ENCODE measurements at regions not wholly inside any gene's neighbourhood (a gene's known extent, or its start where the extent isn't known, plus 50 kb on each side); places are given as distances from the start of the nearest gene placed in this dataset.
"Not testable (repeated sequence)": the region's sequence is repeated elsewhere in the genome, so short reads cannot be mapped to it uniquely, and the experiment has no call there.

DNA sequence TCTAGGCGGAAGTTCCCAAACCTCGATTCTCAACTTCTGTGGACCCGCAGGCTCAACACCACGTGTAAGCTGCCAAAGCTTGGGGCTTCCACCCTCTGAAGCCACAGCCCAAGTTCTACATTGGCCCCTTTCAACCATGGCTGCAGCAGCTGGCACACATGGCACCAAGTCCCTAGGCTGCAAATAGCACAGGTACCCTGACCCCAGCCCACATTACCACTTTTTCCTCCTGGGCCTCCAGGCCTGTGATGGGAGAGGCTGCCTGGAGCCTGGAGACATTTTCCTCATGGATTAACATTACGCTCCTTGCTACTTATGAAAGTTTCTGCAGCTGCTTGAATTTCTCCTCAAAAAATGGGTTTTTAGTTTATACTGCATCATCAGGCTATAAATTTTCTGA, 479.5 kb downstream of the PCDH7 start:
- no peak for DNase-seq

DNA sequence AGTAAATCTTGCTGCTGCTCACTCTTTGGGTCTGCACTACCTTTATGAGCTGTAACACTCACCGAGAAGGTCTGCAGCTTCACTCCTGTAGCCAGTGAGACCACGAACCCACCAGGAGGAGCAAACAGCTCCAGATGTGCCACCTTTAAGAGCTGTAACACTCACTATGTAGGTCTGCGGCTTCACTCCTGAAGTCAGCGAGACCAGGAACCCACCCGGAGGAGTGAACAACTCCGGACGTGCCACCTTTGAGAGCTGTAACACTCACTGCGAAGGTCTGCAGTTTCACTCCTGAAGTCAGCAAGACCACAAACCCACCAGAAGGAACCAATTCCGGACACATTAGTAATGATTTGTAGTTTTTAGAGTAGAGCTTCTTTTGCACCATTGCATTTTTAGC, 481.9 kb downstream of the PCDH7 start:
- not testable (repeated sequence) for DNase-seq

DNA sequence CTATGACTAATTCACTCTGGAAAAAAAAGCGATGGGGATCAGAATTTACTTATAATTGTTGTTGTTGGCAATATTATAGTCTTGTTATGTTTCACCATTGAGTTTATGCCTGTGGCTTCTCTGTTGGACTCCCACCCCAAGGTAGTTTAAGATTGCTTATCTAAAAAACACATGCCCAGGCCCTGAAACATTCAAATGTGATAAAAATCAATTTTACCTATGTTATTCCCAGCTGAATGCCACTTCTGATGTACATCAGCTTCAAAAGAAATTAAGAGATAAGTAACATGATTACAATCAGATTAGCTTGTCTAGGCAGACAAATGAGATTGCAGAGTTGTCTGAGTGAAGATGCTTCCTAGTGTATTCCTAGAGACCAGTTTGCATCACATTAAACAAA, 484.7 kb downstream of the PCDH7 start:
- DNase-seq, result no peak

DNA sequence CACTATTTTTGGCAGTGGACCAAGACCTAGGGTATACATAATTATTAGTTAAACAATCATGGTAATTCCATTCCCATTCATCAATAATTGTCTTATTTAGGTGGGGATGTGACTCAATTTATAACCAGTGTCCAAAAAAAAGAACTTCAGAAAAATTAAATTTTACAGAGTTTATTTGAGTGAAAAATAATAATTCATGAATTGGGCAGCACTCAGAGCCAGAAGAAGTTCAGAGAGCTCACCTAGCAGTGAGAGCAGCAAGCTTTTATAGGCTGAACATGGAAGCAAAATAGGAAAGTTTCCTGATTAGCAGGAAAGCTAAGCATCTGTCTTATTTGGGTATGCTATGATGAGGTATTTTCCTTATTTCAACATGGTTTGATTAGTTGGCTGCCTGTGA, 500.8 kb downstream of the PCDH7 start:
- DNase-seq, result no peak

DNA sequence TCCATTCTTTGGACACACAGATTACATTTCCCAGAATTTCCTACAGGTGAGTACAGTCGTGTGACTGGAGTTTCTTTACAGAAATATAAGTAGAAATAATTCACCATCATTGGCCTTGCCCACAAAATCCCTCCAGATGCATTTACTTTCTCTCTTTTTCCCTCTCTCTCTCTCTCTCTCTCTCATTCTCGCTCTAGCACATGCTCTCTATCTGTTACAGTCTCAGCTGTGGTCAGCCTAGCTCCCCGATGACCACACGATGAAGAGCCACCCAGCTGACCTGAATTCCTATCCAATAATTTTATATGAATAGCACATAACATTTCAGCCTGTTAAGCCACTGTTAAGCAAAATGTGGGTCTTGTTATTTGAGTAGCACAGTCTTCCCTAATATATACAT, 507.9 kb downstream of the PCDH7 start:
- no peak for DNase-seq

DNA sequence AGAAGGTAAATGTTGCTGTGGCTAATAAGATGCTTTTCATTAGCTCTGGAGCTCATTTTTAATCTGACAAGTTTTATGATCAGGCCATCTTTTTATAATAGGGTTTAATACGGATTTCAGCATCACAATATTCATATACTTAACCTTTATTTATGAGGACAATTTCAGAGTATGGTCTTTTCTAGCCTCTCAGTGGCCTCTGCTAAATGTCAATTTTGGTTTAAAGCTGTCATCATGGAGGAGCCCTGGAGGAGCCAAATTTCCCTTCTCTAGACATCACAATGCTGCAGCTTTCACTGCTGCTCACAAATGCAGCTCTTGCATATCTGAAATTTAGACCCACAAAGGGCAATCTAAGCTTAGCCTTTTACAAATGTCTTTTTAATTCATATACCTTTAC, 510.4 kb downstream of the PCDH7 start:
- no peak for DNase-seq

DNA sequence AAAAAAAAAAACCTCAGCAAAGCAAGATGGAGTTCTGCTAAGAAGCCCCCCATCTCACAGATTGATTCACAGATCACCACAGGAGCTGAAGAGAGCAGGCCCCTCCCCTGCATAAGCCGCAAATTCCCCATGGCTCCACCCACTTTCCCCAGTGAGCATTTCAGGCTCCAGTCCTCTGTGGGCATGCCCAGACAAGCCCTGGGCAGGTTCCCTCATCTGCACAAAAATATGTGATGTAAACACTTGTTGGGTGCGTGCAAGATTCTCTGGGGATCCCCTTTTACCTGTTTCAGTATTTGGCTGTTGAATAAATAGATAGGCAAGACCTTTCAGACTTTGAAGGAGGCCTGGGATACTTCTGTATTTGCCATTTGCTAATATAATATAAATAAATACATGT, 514.3 kb downstream of the PCDH7 start:
- DNase-seq, result no peak

DNA sequence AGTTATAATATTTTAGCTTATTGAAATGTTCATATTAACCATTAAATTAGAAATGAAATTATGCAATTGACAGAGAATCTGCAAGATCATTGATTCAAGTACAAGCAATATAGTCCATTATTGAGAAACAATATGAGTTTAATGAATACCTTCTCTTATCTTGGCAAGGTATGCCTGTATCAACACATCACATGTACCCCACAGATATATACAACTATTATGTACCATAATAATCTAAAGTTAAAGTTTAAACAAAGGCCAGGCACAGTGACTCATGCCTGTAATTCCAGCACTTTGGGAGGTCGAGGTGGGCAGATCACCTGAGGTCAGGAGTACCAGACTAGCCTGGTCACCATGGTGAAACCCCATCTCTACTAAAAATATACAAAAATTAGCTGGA, 514.7 kb downstream of the PCDH7 start:
- DNase-seq, result no peak

DNA sequence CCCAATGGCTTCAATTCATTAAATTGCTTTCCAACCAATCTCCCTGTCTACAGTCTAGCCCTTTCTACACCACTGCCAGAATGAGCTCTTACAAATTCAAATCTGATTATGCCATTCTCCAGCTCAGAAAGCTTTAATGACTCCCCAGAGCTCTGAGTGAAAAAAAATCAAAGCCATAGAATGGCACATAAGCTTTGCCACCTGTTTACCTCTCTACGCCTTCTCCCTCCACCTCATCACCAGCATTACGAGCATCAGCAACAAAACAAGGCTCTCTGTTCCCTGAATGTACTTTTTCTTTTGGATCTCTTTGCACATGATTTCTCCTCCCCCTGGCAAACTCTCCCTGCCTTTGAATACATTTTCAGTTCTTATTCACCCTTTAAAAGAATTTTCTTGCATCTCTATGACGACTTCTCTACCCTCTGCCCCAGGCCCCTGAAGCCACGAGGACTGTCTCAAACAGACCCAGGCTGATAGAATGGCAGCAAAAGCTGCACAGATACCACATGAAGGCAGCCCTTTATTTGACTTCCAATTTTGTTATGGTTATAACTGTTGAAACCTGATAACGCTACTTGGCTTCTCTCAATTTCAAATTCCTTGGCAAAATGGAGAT, 516.0 kb downstream of the PCDH7 start:
- DNase-seq, result no peak

DNA sequence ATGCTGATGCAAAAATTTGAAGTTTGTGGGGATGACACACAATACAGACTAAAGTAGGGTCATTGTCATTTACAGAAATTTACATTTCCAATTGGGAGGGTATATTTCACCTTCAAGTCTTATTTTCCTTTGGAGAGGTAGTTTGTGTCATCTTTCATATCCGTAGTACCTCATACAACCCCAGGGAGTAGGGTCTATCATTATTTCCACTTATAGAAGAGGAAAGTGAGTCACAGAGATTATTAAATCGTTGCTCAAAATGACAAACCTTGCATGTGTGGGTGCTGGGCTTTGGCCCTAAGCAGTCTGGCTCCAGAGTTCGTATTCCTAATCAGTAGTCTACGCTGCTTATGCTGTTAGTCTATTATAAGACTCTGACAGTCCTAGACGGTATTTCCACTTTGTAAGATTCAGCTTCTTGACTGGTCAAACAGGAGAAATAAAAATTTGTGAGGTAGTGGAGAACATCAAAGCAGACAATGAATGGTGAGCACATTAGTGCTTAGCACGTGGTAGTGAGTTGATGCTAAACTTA, 516.5 kb downstream of the PCDH7 start:
- DNase-seq, result no peak

DNA sequence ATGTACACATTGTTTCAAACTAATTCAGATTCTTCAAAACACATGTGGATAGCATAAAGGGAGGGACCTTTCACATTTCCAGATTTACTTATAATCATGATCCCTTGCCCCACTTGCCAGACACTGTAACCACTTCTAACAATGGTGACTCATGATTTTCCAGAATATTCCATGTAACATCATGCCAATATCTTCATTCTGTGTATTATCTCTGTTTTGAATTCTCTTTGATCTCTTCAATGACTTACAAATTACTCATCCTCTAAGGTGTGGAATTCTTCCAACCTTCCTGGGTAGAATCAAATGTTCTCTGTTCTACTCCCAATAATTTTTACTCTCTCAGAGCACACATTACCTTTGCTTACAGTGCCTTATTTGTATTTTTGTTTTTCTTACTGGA, 517.1 kb downstream of the PCDH7 start:
- DNase-seq, result no peak

DNA sequence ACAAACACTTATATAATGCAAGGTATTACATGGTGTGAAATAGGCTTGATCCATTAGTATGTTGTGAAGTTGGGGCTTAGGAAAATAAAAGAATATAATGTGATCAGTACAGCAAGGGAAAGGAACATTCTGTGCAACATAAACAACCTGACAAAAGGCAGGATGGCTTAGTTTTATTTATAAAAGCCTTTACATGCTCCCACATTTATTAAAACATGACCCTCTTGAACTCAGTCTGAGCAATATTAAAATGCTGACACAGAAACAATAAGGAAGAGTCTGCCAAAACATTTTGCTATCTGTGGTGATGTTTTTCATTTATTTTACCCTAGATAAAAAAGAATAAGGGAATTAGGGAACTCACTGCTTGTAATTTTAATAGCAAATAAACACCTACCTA, 519.7 kb downstream of the PCDH7 start:
- DNase-seq, result no peak

DNA sequence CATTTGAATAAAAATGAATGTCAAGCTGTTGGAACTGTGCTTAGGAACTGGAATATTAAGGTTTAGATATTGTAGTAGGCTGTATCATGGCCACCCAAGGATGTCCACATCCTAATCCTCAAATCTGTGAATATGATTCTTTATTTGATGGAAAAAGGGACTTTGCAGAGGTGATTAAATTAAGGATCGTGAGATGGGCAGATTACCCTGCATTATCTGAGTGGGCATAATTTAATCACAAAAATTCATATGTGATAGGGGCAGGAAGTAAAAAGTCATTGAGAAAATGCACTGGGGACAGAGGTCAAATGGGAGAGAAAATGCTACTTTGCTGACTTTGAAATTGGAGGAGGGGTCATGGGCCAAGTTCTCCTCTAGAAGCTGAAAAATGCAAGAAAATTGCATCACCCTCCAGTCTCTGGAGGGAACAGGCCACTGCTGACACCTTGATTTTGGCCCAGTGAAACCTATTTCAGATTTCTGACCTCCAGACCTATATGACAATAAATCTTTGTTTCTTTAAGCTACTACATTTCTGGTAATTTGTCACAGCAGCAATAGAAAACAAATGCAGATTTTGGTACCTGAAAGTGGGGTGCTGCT, 521.4 kb downstream of the PCDH7 start:
- no peak for DNase-seq

DNA sequence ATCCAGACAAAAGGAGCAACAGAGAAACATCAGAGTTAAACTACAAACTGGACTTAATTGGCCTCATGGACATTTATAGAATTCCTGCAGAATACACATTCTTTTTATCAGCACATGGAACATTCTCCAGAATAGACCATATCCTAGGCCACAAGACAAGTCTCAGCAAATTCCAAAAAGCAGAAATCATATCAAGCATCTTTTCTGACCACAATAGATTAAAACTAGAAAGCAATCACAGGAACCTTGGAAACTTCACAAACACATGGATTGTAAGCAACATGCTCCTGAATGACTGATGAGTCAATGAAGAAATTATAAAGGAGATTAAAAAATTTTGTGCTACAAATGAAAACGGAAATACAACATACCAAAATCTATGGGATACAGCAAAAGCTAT, 526.7 kb downstream of the PCDH7 start:
- no peak for DNase-seq

DNA sequence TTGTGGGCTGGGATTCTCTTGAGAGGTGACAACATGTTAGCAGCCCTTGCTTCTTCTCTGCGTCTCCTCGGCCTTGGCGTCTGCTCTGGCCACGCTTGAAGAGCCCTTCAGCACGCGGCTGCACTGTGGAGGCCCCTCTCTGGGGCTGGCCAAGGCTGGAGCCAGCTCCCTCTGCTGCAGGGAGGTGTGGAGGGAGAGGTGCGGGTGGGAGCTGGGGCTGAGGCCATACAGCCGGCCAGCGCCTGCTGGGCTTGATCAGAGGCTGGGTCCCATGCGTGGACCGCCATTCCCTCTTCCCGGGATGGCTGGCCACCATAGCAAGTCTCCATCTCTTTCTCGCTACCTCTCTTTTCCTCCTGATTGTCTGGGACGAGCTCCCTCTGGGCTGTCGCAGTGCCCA, 539.0 kb downstream of the PCDH7 start:
- no peak for DNase-seq

DNA sequence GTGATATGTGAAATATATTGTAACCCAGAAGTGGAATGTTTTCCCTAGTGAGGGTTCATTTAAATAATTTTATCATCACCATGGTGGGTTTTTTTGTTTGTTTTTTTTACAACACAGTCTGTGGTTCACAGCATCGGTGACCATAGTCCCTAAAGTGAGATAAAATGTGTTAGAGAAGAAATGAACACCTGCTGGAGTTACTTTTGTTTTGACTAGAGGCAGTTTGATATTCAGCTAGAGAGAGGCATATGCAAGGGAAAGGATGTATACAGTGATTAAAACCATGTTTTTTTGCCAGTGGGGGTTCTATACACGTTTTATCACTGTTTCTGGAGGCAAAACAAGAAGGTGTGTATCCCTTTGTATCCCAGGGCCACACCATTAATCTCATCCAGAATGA, 541.5 kb downstream of the PCDH7 start:
- DNase-seq, result no peak

DNA sequence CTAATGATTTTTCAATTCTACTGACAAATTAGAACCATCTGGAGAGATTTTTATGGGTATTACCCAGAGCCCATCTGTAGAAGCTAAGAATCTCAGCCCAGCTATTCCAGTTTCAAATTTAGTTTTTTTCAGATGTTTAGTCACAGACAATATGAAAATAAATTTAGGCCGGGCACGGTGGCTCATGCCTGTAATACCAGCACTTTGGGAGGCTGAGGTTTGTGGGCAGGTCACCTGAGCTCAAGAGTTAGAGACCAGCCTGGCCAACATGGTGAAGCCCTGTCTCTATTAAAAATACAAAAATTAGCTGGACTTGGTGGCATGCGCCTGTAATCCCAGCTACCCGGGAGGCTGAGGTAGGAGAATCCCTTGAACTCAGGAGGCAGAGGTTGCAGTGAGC, 545.9 kb downstream of the PCDH7 start:
- DNase-seq, result not testable (repeated sequence)

DNA sequence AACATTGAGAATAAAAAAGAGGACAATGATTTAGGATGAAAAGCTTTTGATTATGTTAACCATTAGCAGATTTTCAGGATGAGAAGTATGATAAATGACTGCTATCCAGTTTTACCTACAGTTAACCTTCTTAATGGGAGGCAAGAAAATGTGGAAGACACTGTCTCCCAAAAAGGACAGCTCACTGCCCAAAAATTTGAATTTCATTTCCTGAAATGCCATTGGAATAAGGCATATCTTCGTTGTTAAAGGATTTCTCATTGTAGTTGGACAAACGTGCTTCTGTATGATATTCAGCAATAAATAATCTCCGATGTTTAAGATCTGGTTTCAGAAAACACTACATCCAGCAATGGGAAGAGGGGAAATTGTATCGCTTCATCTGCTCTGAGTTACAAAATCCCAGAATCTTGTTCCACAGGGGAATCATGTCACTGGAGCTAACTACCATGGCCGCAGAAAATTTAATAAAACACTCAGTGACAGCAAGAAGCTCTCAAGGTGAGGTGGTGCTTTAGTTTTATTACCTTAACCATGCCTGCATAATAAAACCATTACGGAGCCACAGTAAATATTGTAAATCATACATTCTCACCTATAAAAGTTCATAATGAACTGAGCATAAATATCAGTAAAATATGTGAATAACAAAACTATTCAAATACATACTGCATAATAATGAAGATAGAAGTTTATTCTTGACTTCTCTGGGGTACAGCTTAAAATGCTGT, 552.3 kb downstream of the PCDH7 start:
- DNase-seq, result no peak

DNA sequence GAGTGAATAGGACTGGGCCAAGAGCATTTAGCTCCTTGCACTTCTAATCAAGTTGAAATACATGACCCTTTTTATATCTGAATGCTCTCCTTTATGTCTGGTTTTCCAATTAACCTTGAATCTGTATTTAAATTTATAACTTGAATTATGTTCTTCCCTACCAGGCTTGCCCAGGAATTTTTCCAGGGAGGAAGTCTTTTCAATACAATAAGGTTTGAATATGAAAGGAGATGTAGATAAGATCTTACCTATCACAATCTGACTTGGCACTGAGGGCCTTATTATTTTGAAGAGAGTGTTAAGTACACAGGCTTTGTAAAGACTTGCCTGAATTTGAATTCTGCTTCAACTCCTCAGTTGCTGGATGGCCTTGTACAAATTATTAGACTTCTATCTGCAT, 555.7 kb downstream of the PCDH7 start:
- no peak for DNase-seq

DNA sequence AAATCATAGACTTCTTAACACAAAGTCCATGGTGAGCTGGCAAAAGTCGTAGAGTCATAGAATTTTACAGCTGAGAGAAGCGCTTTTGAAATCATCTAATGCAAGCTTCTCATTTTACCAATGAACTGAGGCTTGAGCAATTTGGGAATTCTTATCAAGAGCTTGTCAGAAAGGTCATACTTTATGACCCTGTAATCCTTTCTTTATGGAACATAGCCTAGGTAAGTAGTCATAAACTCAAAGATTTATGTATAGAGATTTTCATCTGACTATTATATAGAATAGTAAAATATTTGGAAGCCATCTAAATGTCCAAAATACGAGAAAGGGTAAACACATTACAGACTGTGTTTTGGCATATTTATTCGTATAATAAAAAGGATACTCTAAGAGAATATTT, 563.5 kb downstream of the PCDH7 start:
- DNase-seq, result no peak

DNA sequence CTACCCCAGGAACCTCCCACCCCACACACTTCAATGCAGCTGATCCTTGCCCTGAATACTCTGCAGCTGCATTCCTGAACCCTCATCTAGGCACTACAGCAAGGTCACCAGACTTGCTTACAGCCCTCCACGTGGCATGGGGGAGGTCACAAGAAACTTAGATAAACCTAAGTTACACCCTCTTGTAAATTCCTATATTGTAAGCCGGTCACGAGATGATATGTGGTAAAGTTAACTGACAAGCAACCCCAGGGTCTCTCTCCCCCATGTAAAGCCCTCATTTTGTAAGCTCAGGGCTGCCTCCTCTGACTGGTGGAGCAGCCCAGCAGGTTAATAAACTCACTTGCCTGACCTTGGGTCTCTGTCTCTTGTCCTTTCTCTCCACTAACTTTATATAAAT, 570.7 kb downstream of the PCDH7 start:
- DNase-seq, result no peak

DNA sequence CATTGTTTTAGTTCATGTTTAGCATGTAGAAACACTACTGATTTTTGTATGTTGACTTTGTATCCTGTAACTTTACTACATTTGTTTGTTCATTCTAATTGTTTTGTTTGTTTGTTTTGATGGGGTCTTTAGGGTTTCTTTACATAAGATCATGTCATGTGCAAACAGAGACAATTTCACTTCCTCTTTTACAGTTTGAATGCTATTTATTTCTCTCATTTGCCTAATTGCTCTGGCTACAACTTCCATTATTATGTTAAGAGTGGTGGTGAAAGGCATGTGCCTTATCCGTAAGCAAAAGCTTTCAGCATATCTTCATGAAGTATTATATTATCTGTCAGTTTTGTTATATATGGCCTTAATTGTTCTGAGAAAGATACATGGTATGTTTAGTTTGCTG, 571.1 kb downstream of the PCDH7 start:
- DNase-seq, result no peak

DNA sequence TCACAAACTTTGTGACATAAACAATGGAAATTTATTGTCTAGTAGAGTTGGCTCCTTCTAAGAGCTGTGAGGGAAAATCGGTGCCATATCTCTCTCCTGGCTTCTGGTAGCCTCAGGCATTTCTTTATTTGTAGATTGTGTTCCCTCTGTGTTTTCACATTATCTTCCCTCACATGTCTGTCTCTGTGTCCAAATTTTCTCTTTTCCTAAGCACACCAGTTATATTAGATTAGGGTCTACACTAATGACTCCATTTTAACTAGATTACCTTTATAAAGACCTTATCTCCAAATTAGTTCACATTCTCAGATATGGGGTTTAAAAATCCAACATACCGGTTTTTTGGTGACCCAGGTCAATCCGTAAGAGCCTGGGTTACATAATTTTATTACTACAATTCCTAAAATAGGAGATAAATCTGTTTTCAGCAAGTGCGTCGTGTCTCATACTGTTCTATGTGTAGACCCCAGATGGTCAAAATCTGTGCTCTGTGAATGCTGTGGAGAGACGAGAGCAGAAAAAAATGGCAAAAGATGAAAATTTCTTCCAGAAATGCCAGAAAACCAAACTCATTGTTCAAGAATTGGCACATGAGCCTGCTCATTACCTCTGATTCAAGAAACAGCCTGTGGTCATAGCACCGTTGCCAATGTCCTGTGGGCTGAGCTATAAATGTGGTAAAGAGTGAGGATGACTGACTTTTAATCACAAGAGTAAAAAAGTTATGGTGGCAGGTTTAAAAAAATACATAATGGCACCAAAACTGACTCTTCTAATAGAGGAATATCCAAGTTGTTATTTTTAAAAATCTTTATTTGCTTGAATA, 574.7 kb downstream of the PCDH7 start:
- no peak for DNase-seq
